Neural cell (in vitro differentiated cells): ENCODE measurements at regions not wholly inside any gene's neighbourhood (a gene's known extent, or its start where the extent isn't known, plus 50 kb on each side); places are given as distances from the start of the nearest gene placed in this dataset.
"Not testable (repeated sequence)": the region's sequence is repeated elsewhere in the genome, so short reads cannot be mapped to it uniquely, and the experiment has no call there.

Experiments used
- CTCF ChIP-seq: fragments of 450-650 bp; IDR thresholded peaks from 2 replicates; pipeline ENCODE4 v1.5.1; 2014; ENCODE audit warnings: antibody characterized with exemption, mild to moderate bottlenecking, moderate library complexity; ENCODE audit not compliant: poor library complexity, severe bottlenecking
- EP300 ChIP-seq: fragments of 450-650 bp; conservative IDR thresholded peaks from 2 replicates; pipeline ENCODE4 v1.6.1; 2014; ENCODE audit warnings: antibody characterized with exemption, mild to moderate bottlenecking, moderate library complexity; ENCODE audit not compliant: poor library complexity, severe bottlenecking
- EZH2 ChIP-seq: fragments of 200-600, 300-800 bp; shearing (Covaris generic), sonication (generic); IDR thresholded peaks from 2 replicates; pipeline ENCODE4 v1.6.1; 2014; ENCODE audit warnings: antibody characterized with exemption, low read length, borderline replicate concordance, mild to moderate bottlenecking; ENCODE audit not compliant: insufficient read depth, poor library complexity, severe bottlenecking
- MXI1 ChIP-seq: fragments of 450-650 bp; conservative IDR thresholded peaks from 2 replicates; pipeline ENCODE4 v1.6.1; 2014; ENCODE audit warnings: antibody characterized with exemption, mild to moderate bottlenecking; ENCODE audit not compliant: poor library complexity, severe bottlenecking
- POLR2AphosphoS5 ChIP-seq: IDR thresholded peaks from 2 replicates; pipeline ENCODE4 v1.6.1; 2012
- RAD21 ChIP-seq: fragments of 450-650 bp; conservative IDR thresholded peaks from 2 replicates; pipeline ENCODE4 v1.6.1; 2014; ENCODE audit warnings: antibody characterized with exemption, mild to moderate bottlenecking, moderate library complexity
- REST ChIP-seq: IDR thresholded peaks from 2 replicates; pipeline ENCODE4 v1.6.1; 2012; ENCODE audit warnings: borderline replicate concordance
- SMC3 ChIP-seq: fragments of 450-650 bp; conservative IDR thresholded peaks from 2 replicates; pipeline ENCODE4 v1.6.1; 2014; ENCODE audit warnings: antibody characterized with exemption, mild to moderate bottlenecking, moderate library complexity; ENCODE audit not compliant: poor library complexity
- TAF1 ChIP-seq: IDR thresholded peaks from 2 replicates; pipeline ENCODE4 v1.6.1; 2012; ENCODE audit warnings: low read depth

GRCh38 chr20:47889751-47890150, 104.5 kb upstream of the SULF2 start:
- TF ChIP-seq REST, CTCF, EZH2, POLR2AphosphoS5, EP300, RAD21, MXI1, TAF1, SMC3: not testable (repeated sequence)
